ENCODE measurements at regions not wholly inside any gene's neighbourhood (a gene's known extent, or its start where the extent isn't known, plus 50 kb on each side); places are given as distances from the start of the nearest gene placed in this dataset.

- no peak for TF ChIP-seq SUZ12 (IDR thresholded peaks at IDR 0.05)
- no peak for TF ChIP-seq HDGF (IDR thresholded peaks at IDR 0.05; ENCODE audit: borderline replicate concordance)
- no peak for TF ChIP-seq FOXA1 (IDR thresholded peaks at IDR 0.05)
- TF ChIP-seq ZNF384 (IDR thresholded peaks at IDR 0.05): no peak
- TF ChIP-seq SP1 (IDR thresholded peaks at IDR 0.05): no peak
- no peak for TF ChIP-seq BHLHE40 (IDR thresholded peaks at IDR 0.05; ENCODE audit: borderline replicate concordance)
- no peak for TF ChIP-seq ARNT (IDR thresholded peaks at IDR 0.05)
- TF ChIP-seq FOXK2 (IDR thresholded peaks at IDR 0.05): no peak
- TF ChIP-seq FOXM1 (IDR thresholded peaks at IDR 0.05; ENCODE audit: borderline replicate concordance): no peak
- no peak for TF ChIP-seq L3MBTL2 (conservative IDR thresholded peaks at IDR 0.05)
- TF ChIP-seq NFRKB (IDR thresholded peaks at IDR 0.05): no peak
- TF ChIP-seq ELF4 (IDR thresholded peaks at IDR 0.05): no peak
Observed at GRCh38 chr1:191160837-191161236, 683.2 kb upstream of the BRINP3 start.
